T-helper 1 cell (primary cell): ENCODE measurements at regions not wholly inside any gene's neighbourhood (a gene's known extent, or its start where the extent isn't known, plus 50 kb on each side); places are given as distances from the start of the nearest gene placed in this dataset.
"Not testable (repeated sequence)": the region's sequence is repeated elsewhere in the genome, so short reads cannot be mapped to it uniquely, and the experiment has no call there.

Experiments used
- DNase-seq, 5 donors: peaks; one replicate each; pipeline ENCODE4 v3.0.0-alpha.2; 2012 to 2020

- DNase-seq, result no peak
These were observed 111.6 kb upstream of the PTPN13 start for GRCh38 chr4:86482306-86483172.

GRCh38 chr4:86483173-86483490 is 111.0 kb upstream of the PTPN13 start:
- DNase-seq, result no peak

GRCh38 chr4:86483773-86484172 is 110.3 kb upstream of the PTPN13 start:
- DNase-seq, result no peak

GRCh38 chr4:86484241-86484640 is 109.9 kb upstream of the PTPN13 start:
- DNase-seq, result no peak

GRCh38 chr4:86487738-86488348 is 106.3 kb upstream of the PTPN13 start:
- DNase-seq, result no peak

- DNase-seq, result peak in 1 of 5 donors; percentile 9
These were observed 100.7 kb upstream of the PTPN13 start for GRCh38 chr4:86493460-86493859.

- DNase-seq, result peak in 2 of 5 donors; percentile 5 to 30
These were observed 97.7 kb upstream of the PTPN13 start for GRCh38 chr4:86496094-86497080.

- no peak for DNase-seq
These were observed 97.0 kb upstream of the PTPN13 start for GRCh38 chr4:86497131-86497530.

GRCh38 chr4:86497980-86498862 is 95.9 kb upstream of the PTPN13 start:
- peak in 1 of 5 donors; percentile 57 for DNase-seq

GRCh38 chr4:86498863-86499166 is 95.3 kb upstream of the PTPN13 start:
- no peak for DNase-seq

GRCh38 chr4:86500527-86500926 is 93.6 kb upstream of the PTPN13 start:
- DNase-seq, result no peak

- no peak for DNase-seq
These were observed 92.0 kb upstream of the PTPN13 start for GRCh38 chr4:86502081-86502480.

- DNase-seq, result no peak
These were observed 87.5 kb upstream of the PTPN13 start for GRCh38 chr4:86506591-86506990.

- DNase-seq, result no peak
These were observed 85.7 kb upstream of the PTPN13 start for GRCh38 chr4:86508436-86508835.

- DNase-seq, result no peak
These were observed 82.5 kb upstream of the PTPN13 start for GRCh38 chr4:86511590-86511989.

- DNase-seq, result no peak
These were observed 81.5 kb upstream of the PTPN13 start for GRCh38 chr4:86512631-86513030.

- DNase-seq, result not testable (repeated sequence)
These were observed 78.2 kb upstream of the PTPN13 start for GRCh38 chr4:86515963-86516362.

- DNase-seq, result no peak
These were observed 72.6 kb upstream of the PTPN13 start for GRCh38 chr4:86521373-86521969.

- no peak for DNase-seq
These were observed 71.8 kb upstream of the PTPN13 start for GRCh38 chr4:86522349-86522748.

GRCh38 chr4:86523333-86523732 is 70.8 kb upstream of the PTPN13 start:
- DNase-seq, result no peak

- not testable (repeated sequence) for DNase-seq
These were observed 66.4 kb upstream of the PTPN13 start for GRCh38 chr4:86527713-86528112.

- no peak for DNase-seq
These were observed 64.7 kb upstream of the PTPN13 start for GRCh38 chr4:86529436-86529835.
